Spleen (tissue), 11 donors: ENCODE measurements at regions not wholly inside any gene's neighbourhood (a gene's known extent, or its start where the extent isn't known, plus 50 kb on each side); places are given as distances from the start of the nearest gene placed in this dataset.

Source experiments
- DNase-seq: peaks from one replicate; pipeline ENCODE4 v3.0.0-alpha.2; 2020
- H3K27ac ChIP-seq, 8 donors: fragments of 200-600 bp; sonication (generic) in 7 of 8; 1 replicate in 4 of 8; 2 replicates in 4 of 8; pipeline versions ENCODE4 v1.5.0 to v1.8.0; 2016 to 2021; ENCODE audit warnings: inconsistent platforms in 4 of 8, mild to moderate bottlenecking in 4 of 8, moderate library complexity in 1 of 8
- H3K27me3 ChIP-seq, 7 donors: fragments of 200-600 bp; sonication (generic) in 6 of 7; replicated peaks in 1 of 7; 1 replicate in 4 of 7; 2 replicates in 3 of 7; pipeline versions ENCODE4 v1.5.0 to v1.8.0; 2016 to 2021; ENCODE audit warnings: inconsistent platforms in 3 of 7, mild to moderate bottlenecking in 1 of 7
- H3K36me3 ChIP-seq, 6 donors: fragments of 200-600 bp; sonication (generic) in 5 of 6; 1 replicate in 4 of 6; 2 replicates in 2 of 6; pipeline versions ENCODE4 v1.5.0 to v1.8.0; 2016 to 2021; ENCODE audit warnings: inconsistent platforms in 2 of 6
- H3K4me1 ChIP-seq, 6 donors: fragments of 200-600 bp; sonication (generic) in 5 of 6; 1 replicate in 3 of 6; 2 replicates in 3 of 6; pipeline versions ENCODE4 v1.5.0 to v1.8.0; 2016 to 2021; ENCODE audit warnings: inconsistent platforms in 3 of 6
- H3K4me3 ChIP-seq, 8 donors: fragments of 200-600 bp; sonication (generic) in 7 of 8; 1 replicate in 4 of 8; 2 replicates in 4 of 8; pipeline versions ENCODE4 v1.5.0 to v1.8.0; 2016 to 2021; ENCODE audit warnings: inconsistent platforms in 4 of 8, mild to moderate bottlenecking in 4 of 8, moderate library complexity in 2 of 8
- H3K9me3 ChIP-seq, 8 donors: fragments of 200-600 bp; sonication (generic) in 7 of 8; 1 replicate in 4 of 8; 2 replicates in 4 of 8; pipeline versions ENCODE4 v1.5.0 to v1.8.0; 2016 to 2021; ENCODE audit warnings: inconsistent platforms in 4 of 8
- CTCF ChIP-seq, 11 experiments: fragments of 200-600 bp in 7 of 11; fragments of 450-650 bp in 4 of 11; sonication (generic) in 4 of 11; IDR thresholded peaks in 8 of 11; conservative IDR thresholded peaks in 3 of 11; 1 replicate in 7 of 11; 2 replicates in 4 of 11; pipeline versions ENCODE4 v1.4.0 to v1.8.0; 2016 to 2021; ENCODE audit warnings: antibody characterized with exemption in 11 of 11, inconsistent platforms in 4 of 11, mild to moderate bottlenecking in 1 of 11
- POLR2A ChIP-seq, 3 donors: fragments of 450-650 bp; IDR thresholded peaks; one replicate each; pipeline ENCODE4 v1.5.1; 2017; ENCODE audit warnings: antibody characterized with exemption in 3 of 3, mild to moderate bottlenecking in 1 of 3
- POLR2AphosphoS5 ChIP-seq, 3 donors: sonication (generic); formaldehyde crosslinking; IDR thresholded peaks; one replicate each; pipeline ENCODE4 v1.5.1; 2017; ENCODE audit warnings: antibody characterized with exemption in 3 of 3
- WGBS, 5 donors: extraction: QIAGEN DNeasy Blood & Tissue Kit in 3 of 5; methylation state at CpG; one replicate each; pipeline versions ENCODE4 v1.1.5 to v1.1.7; 2013 to 2018; 5-methylcytosine and 5-hydroxymethylcytosine counted together
- intact Hi-C: fragments of 100-400 bp; cut with DNase I; formaldehyde crosslinking; loops from one replicate; pipeline ENCODE4 v1.15.0; 2023; ENCODE audit warnings: low total_unique reads
- donor health status: healthy with polysubstance abuse.
- donor health status: DM: no; HTN: no; CAD: no; lungs with moderate emphysema.
- donor health status: DM: no; HTN: no; CAD: no.
- donor health status: Bipolar disorder and iron deficiency.
- donor health status: healthy.
- donor health status: DM: no; HTN: no; CAD: no.
- donor health status: DM: yes; HTN: yes; CAD: no.

- Histone ChIP-seq H3K27me3 (no peaks in the 10 kb centered on the region), H3K4me1 (peaks cover 0 to 6% (median 0%) of the 10 kb centered on the region in 6 donors), H3K36me3 (no peaks in the 10 kb centered on the region), H3K27ac (no peak overlapping the region), H3K9me3 (no peaks in the 10 kb centered on the region), H3K4me3 (no peak overlapping the region)
- DNase-seq: no peak
- intact Hi-C loops: no loop called here
- TF ChIP-seq POLR2A (IDR thresholded peaks at IDR 0.05) (no peak), CTCF (IDR thresholded peaks at IDR 0.05 in 8 of 11, conservative IDR thresholded peaks at IDR 0.05 in 3 of 11) (no peak), POLR2AphosphoS5 (IDR thresholded peaks at IDR 0.05) (no peak)
- 71 to 96% (median 90%) methylated on average over 1 of the region's 1 CpG for WGBS, 5 donors
Observed at GRCh38 chr3:72017935-72018334, 233.0 kb upstream of the PROK2 start.

GRCh38 chr3:72017311-72017710, 232.4 kb upstream of the PROK2 start:
- Histone ChIP-seq H3K27ac (no peak overlapping the region), H3K36me3 (no peaks in the 10 kb centered on the region), H3K4me1 (peaks cover 0 to 6% (median 0%) of the 10 kb centered on the region in 6 donors), H3K4me3 (no peak overlapping the region), H3K9me3 (no peaks in the 10 kb centered on the region), H3K27me3 (no peaks in the 10 kb centered on the region)
- WGBS, 5 donors: 79 to 96% (median 87%) methylated on average over 1 of the region's 1 CpG
- intact Hi-C loops: no loop called here
- no peak for TF ChIP-seq POLR2A (IDR thresholded peaks at IDR 0.05)
- no peak for TF ChIP-seq CTCF (IDR thresholded peaks at IDR 0.05 in 8 of 11, conservative IDR thresholded peaks at IDR 0.05 in 3 of 11)
- no peak for TF ChIP-seq POLR2AphosphoS5 (IDR thresholded peaks at IDR 0.05)
- DNase-seq: no peak

GRCh38 chr3:72015463-72015862, 230.5 kb upstream of the PROK2 start:
- H3K27ac ChIP-seq: no peak overlapping the region
- intact Hi-C loops: no loop called here
- no peaks in the 10 kb centered on the region for H3K36me3 ChIP-seq
- H3K4me3 ChIP-seq: no peak overlapping the region
- no peaks in the 10 kb centered on the region for H3K9me3 ChIP-seq
- TF ChIP-seq CTCF (IDR thresholded peaks at IDR 0.05 in 8 of 11, conservative IDR thresholded peaks at IDR 0.05 in 3 of 11) (no peak), POLR2A (IDR thresholded peaks at IDR 0.05) (no peak), POLR2AphosphoS5 (IDR thresholded peaks at IDR 0.05) (no peak)
- H3K27me3 ChIP-seq: no peaks in the 10 kb centered on the region
- DNase-seq: no peak
- 85 to 89% (median 89%) methylated on average over 6 of the region's 6 CpGs for WGBS, 5 donors
- H3K4me1 ChIP-seq: peaks cover 0 to 8% (median 0%) of the 10 kb centered on the region in 6 donors

- DNase-seq: no peak
- 74 to 88% (median 80%) methylated on average over 5 of the region's 5 CpGs for WGBS, 5 donors
- Histone ChIP-seq H3K36me3 (no peaks in the 10 kb centered on the region), H3K9me3 (no peaks in the 10 kb centered on the region), H3K4me1 (peaks cover 0 to 18% (median 2%) of the 10 kb centered on the region in 6 donors), H3K27me3 (no peaks in the 10 kb centered on the region), H3K27ac (no peak overlapping the region), H3K4me3 (no peak overlapping the region)
- TF ChIP-seq POLR2A (IDR thresholded peaks at IDR 0.05) (no peak), CTCF (IDR thresholded peaks at IDR 0.05 in 8 of 11, conservative IDR thresholded peaks at IDR 0.05 in 3 of 11) (no peak), POLR2AphosphoS5 (IDR thresholded peaks at IDR 0.05) (no peak)
- intact Hi-C loops: no loop called here
Observed at GRCh38 chr3:72013084-72013483, 228.1 kb upstream of the PROK2 start.
